Astrocyte of the spinal cord (primary cell): ENCODE measurements at regions not wholly inside any gene's neighbourhood (a gene's known extent, or its start where the extent isn't known, plus 50 kb on each side); places are given as distances from the start of the nearest gene placed in this dataset.

Source experiments
- DNase-seq: peaks from one replicate; pipeline ENCODE4 v3.0.0; 2011; ENCODE audit warnings: low read depth, low spot score
- H3K4me3 ChIP-seq: 2 replicates; pipeline ENCODE4 v1.5.1; 2011; ENCODE audit warnings: low read depth, mild to moderate bottlenecking, low read length, moderate library complexity
- CTCF ChIP-seq: IDR thresholded peaks from 2 replicates; pipeline ENCODE4 v1.5.1; 2012; ENCODE audit warnings: low read depth, mild to moderate bottlenecking, low read length, inconsistent platforms
- in situ Hi-C: cut with HindIII; loops from 2 replicates; pipeline ENCODE4 v1.10.0; 2017; ENCODE audit warnings: low sequenced_read_pairs

GRCh38 chr15:96997538-96997937 is 667.0 kb downstream of the NR2F2 start:
- in situ Hi-C loops = no loop called here
- DNase-seq = no peak
- no peak for TF ChIP-seq CTCF
- H3K4me3 ChIP-seq = no peak overlapping the region

GRCh38 chr15:97009031-97009431 is 678.5 kb downstream of the NR2F2 start:
- peak; percentile 1 for DNase-seq
- TF ChIP-seq CTCF = no peak
- in situ Hi-C loops = no loop called here
- H3K4me3 ChIP-seq = no peak overlapping the region

- H3K4me3 ChIP-seq = no peak overlapping the region
- no peak for DNase-seq
- in situ Hi-C loops = no loop called here
Observed at GRCh38 chr15:97012986-97013385, 682.5 kb downstream of the NR2F2 start.

GRCh38 chr15:97013491-97013890 is 683.0 kb downstream of the NR2F2 start:
- in situ Hi-C loops = no loop called here
- DNase-seq = no peak
- no peak for TF ChIP-seq CTCF

More at GRCh38 chr15:97012986-97013385, 682.5 kb downstream of the NR2F2 start:
- TF ChIP-seq CTCF = no peak

GRCh38 chr15:97014001-97014400 is 683.5 kb downstream of the NR2F2 start:
- H3K4me3 ChIP-seq = no peak overlapping the region
- in situ Hi-C loops = no loop called here
- TF ChIP-seq CTCF = no peak
- no peak for DNase-seq

More at GRCh38 chr15:97013491-97013890, 683.0 kb downstream of the NR2F2 start:
- H3K4me3 ChIP-seq = no peak overlapping the region

GRCh38 chr15:97023488-97023844 is 693.0 kb downstream of the NR2F2 start:
- in situ Hi-C loops = no loop called here
- H3K4me3 ChIP-seq = no peak overlapping the region
- TF ChIP-seq CTCF = no peak
- DNase-seq = peak; percentile 20

GRCh38 chr15:97026781-97027180 is 696.3 kb downstream of the NR2F2 start:
- DNase-seq = no peak
- no peak for TF ChIP-seq CTCF
- no peak overlapping the region for H3K4me3 ChIP-seq
- in situ Hi-C loops = no loop called here
